AG10803 (cell line): ENCODE measurements at regions not wholly inside any gene's neighbourhood (a gene's known extent, or its start where the extent isn't known, plus 50 kb on each side); places are given as distances from the start of the nearest gene placed in this dataset.

Experiments
- DNase-seq: peaks from one replicate; pipeline ENCODE4 v3.0.0; 2010; ENCODE audit warnings: low read depth
- H3K4me3 ChIP-seq: 2 replicates; pipeline ENCODE4 v1.5.1; 2011; ENCODE audit warnings: mild to moderate bottlenecking, low read length, control low read depth
- CTCF ChIP-seq: conservative IDR thresholded peaks from 2 replicates; pipeline ENCODE4 v1.5.1; 2011; ENCODE audit warnings: mild to moderate bottlenecking, low read length, control low read depth, inconsistent platforms

- no peak for TF ChIP-seq CTCF
- H3K4me3 ChIP-seq: peak overlapping the region; percentile 21
- DNase-seq: peak; percentile 95
Measured at GRCh38 chr9:738209-738915, 103.1 kb upstream of the DMRT1 start.

- TF ChIP-seq CTCF: no peak
- DNase-seq: no peak
- no peak overlapping the region for H3K4me3 ChIP-seq
Measured at GRCh38 chr9:739362-739761, 102.1 kb upstream of the DMRT1 start.

- TF ChIP-seq CTCF: no peak
- no peak for DNase-seq
- H3K4me3 ChIP-seq: no peak overlapping the region
Measured at GRCh38 chr9:740221-740620, 101.3 kb upstream of the DMRT1 start.

- TF ChIP-seq CTCF: no peak
- H3K4me3 ChIP-seq: no peak overlapping the region
- DNase-seq: no peak
Measured at GRCh38 chr9:742104-742503, 99.4 kb upstream of the DMRT1 start.

DNA sequence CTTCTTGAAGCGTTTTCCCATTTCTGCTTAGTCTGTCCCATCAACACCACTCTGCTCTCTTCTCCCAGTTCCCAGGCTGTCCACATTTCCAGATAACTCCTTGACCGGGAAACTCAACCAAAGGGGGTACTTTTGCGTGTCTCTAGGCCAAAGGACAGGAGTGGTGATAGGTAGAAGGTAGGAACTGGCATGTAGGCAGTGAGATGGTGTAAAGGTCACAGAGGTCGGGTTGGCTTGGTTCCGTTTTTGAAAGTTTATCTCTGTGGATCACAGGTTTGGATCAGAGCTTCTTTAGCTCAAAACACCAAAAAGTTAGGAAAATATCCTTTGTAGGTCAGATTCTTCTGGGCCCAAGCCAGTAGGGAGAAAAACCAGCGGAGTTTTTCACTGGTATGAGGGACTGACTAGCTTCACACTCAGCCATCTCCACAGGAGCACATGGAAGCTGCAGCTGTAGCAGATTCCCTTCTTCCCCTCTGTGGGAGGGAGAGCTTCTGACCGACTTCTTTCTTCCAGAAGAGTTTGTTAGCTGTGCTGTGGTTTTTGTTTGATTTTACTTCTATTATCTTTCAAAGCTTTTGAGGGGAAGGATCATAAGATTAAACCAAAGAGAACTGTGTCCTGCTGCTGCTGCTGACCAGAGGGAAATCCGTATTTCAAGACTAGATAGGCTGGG is 98.4 kb upstream of the DMRT1 start:
- no peak for TF ChIP-seq CTCF
- no peak for DNase-seq
- no peak overlapping the region for H3K4me3 ChIP-seq

DNA sequence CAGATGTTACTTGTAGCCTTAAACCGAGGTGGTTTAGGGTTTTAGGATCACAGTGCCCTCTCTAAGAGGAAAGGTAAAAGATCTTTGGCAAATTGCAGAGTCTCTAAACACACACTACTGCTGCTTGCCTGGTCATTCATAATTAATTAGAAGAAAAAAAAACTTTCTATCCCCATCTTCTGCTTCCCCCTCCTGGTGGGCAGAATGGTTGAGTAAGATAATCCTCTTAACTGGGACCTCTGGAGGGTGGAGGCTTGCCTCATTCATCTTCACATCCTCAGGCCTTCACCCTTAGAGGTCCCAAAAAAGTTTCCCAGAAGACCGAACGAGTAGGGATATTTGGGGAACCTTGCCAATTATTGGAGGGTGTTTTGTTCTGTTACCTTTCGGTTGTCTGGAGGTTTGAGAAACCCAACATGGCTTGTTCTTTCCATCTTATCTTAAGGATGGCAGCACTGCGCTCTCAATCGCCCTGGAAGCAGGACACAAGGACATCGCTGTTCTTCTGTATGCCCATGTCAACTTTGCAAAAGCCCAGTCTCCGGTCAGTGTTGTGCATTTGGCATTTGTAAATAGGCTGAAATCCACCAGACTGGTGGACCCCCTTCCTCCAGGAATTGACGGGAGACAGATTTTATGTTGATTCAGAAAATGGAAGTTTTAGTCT is 97.3 kb upstream of the DMRT1 start:
- DNase-seq: no peak
- TF ChIP-seq CTCF: no peak

More for the DNA sequence above, 97.3 kb upstream of the DMRT1 start:
- H3K4me3 ChIP-seq: no peak overlapping the region
